ENCODE measurements at regions not wholly inside any gene's neighbourhood (a gene's known extent, or its start where the extent isn't known, plus 50 kb on each side); places are given as distances from the start of the nearest gene placed in this dataset.

GRCh38 chr1:195026792-195027191 is 1581.4 kb downstream of the KCNT2 start:
- FAIRE-seq (no peak), DNase-seq (ENCODE audit: insufficient read length, low spot score) (no peak)

GRCh38 chr1:195019385-195019784 is 1588.9 kb downstream of the KCNT2 start:
- DNase-seq (ENCODE audit: insufficient read length, low spot score) (no peak), FAIRE-seq (no peak)

GRCh38 chr1:195012995-195013394 is 1595.2 kb downstream of the KCNT2 start:
- DNase-seq (ENCODE audit: insufficient read length, low spot score) (no peak), FAIRE-seq (no peak)

DNA sequence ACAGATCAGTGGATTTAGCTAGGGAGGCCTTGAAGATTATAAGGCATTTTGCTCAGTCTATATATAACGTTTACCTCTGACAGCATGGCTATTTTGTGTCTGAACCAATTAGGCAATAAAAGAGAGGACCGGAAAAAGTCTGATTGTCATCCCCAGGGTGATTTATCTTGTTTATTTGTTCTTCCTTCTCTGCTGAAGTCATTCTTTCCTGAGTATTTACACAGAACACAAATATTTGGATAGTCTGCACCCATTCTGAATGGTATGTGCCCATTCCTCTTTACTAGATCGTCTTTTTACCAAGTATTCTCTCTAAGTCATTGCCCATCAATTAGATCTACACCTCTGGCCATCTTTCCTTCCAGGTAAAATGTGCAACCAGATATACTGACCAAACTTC is 1602.9 kb downstream of the KCNT2 start:
- DNase-seq (ENCODE audit: insufficient read length, low spot score) (no peak), FAIRE-seq (no peak)

DNA sequence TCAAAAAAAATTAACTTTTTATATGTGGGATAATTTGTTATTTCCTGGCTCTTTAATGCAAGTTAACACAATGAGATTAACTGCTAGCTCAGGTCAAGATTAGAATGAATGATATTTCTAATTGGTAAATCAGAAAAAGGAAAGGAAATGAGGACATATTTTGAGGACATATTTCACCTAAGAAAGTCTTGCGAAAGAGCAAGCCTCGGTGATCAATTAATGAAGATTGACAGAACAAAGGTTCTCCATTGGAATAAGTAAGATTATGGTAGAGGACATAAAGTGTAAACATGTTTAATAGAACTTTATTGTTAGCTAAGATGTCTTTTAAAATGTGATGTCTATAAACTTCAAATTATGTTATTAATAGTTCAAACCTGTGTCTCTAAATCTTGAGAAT is 1617.8 kb downstream of the KCNT2 start:
- DNase-seq (ENCODE audit: insufficient read length, low spot score), result no peak

GRCh38 chr1:194975913-194976312 is 1632.3 kb downstream of the KCNT2 start:
- DNase-seq (ENCODE audit: insufficient read length, low spot score) (no peak), FAIRE-seq (no peak)

More for the DNA sequence above, 1617.8 kb downstream of the KCNT2 start:
- no peak for FAIRE-seq

DNA sequence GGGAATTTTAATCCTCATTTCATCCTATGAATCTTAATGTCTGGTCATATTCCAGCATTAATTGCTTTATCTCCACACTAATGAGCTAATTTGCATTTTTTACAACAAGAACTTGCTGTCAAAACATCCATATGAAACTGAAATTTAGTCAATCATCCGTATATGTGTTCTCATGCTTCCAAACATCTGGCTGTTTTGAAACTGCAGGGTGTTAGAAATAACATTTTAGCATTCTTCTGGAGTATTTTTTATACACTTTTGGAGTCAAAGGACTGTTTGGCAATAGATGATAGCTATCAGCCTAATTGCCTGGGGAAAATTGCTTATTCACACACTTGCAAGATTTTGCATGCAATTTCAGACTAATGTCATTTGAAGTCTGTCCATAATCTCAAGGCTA is 1639.3 kb downstream of the KCNT2 start:
- no peak for DNase-seq (ENCODE audit: insufficient read length, low spot score)
- no peak for FAIRE-seq

- no peak for DNase-seq (ENCODE audit: insufficient read length, low spot score)
- no peak for FAIRE-seq
These were observed 1648.4 kb downstream of the KCNT2 start for GRCh38 chr1:194959795-194960194.

DNA sequence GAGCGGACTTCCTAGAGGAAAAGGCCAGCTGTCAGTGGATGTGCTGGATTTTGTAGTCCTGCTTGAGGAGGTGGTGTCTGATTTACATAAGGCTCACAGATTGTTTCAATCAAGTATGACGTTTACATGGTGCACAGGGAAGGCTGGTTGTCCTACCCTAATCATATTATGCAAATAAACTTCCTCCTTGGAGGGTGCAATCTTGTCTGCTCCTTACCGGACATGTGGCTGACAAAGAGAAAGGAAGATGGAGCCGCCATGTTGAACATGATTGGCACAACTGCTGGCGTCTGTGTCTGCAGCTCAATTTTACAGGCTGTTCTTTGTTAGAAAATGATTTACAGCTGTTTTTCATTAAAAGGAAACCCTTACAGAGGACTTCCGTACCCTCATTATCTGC is 1656.1 kb downstream of the KCNT2 start:
- no peak for FAIRE-seq
- DNase-seq (ENCODE audit: insufficient read length, low spot score), result no peak

DNA sequence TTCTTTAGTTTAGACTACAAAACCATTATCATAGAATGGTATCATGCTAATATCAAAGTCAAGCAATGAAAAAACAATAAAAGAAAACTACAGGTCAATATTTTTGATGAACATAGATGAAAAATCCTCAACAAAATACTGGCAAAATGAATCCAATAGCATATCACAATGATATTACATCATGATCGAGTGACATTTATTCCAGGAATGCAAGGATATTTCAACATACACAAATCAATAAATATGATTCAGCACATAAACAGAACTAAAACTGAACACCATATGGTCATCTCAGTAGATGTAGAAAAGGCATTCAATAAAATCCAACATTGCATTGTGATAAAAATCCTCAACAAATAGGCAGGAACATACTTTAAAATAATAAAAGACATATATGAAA is 1657.7 kb downstream of the KCNT2 start:
- DNase-seq (ENCODE audit: insufficient read length, low spot score) (no peak), FAIRE-seq (no peak)

- no peak for FAIRE-seq
- no peak for DNase-seq (ENCODE audit: insufficient read length, low spot score)
These were observed 1667.8 kb downstream of the KCNT2 start for GRCh38 chr1:194940336-194941030.

DNA sequence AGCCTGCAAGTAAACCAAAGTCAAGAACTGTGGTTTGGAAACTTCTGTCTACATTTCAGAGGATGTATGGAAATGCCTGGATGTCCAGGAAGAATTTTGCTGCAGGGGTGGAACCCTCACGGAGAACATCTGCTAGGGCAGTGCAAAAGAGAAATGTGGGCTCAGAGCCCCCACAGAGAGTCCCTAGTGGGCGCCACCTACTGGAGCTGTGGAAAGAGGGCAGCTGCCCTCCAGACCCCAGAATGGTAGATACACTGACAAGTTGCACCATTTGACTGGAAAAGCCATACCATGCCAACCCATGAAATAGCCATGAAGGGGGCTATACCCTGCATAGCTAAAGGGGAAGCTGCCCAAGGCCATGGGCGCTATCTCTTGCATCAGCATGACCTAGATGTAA is 1672.4 kb downstream of the KCNT2 start:
- DNase-seq (ENCODE audit: insufficient read length, low spot score) (no peak), FAIRE-seq (no peak)

- FAIRE-seq (no peak), DNase-seq (ENCODE audit: insufficient read length, low spot score) (no peak)
These were observed 1677.1 kb downstream of the KCNT2 start for GRCh38 chr1:194931166-194931565.

GRCh38 chr1:194930132-194930531 is 1678.1 kb downstream of the KCNT2 start:
- no peak for FAIRE-seq
- no peak for DNase-seq (ENCODE audit: insufficient read length, low spot score)

- DNase-seq (ENCODE audit: insufficient read length, low spot score), result peak; percentile 10
- FAIRE-seq, result no peak
These were observed 1678.9 kb downstream of the KCNT2 start for GRCh38 chr1:194929357-194929756.

DNA sequence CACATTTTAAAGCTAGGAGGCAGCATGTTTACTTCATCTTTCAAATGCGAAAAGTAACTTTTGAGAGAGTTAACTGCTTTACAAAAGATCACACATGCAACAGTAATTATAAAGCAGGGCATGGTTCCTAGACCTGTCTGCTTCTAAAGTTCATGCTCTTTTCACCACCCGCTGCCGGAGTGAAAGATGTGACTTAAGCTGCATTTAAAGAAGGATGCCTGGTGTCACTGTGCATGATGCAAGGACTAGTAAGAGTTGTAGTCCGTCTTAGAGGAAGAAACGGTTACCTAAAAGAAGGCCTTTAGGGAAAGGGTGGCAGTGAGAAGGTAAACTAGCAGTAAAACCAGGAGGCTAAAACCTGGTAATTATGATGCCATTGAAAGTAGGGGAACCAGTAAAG is 1689.1 kb downstream of the KCNT2 start:
- DNase-seq (ENCODE audit: insufficient read length, low spot score), result no peak
- FAIRE-seq, result no peak

DNA sequence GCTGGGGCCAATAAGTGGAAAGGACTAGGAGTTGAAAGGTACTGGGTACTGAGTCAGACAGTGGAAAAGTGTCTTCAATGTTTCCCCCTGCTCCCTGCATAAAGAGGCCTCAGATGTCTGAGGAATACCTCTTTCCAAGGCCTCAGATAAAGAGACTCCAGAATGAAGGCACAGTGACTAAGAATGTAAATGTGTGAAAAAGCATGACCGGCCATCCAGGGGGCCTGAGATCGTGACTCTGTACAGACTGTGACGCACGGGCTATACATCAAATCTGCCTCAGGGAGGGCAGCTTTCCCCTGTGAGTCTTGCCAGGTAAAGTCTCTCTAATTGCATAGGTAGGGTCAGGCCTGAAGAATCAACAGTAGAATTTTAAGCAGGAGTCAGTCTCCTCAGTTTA is 1690.5 kb downstream of the KCNT2 start:
- no peak for DNase-seq (ENCODE audit: insufficient read length, low spot score)
- FAIRE-seq, result no peak

- FAIRE-seq (no peak), DNase-seq (ENCODE audit: insufficient read length, low spot score) (no peak)
These were observed 1699.6 kb downstream of the KCNT2 start for GRCh38 chr1:194908643-194909042.

- DNase-seq (ENCODE audit: insufficient read length, low spot score) (no peak), FAIRE-seq (no peak)
These were observed 1704.7 kb downstream of the KCNT2 start for GRCh38 chr1:194903524-194903923.

- DNase-seq (ENCODE audit: insufficient read length, low spot score) (no peak), FAIRE-seq (peak; percentile 58)
These were observed 1702.9 kb upstream of the B3GALT2 start for GRCh38 chr1:194889310-194889709.

DNA sequence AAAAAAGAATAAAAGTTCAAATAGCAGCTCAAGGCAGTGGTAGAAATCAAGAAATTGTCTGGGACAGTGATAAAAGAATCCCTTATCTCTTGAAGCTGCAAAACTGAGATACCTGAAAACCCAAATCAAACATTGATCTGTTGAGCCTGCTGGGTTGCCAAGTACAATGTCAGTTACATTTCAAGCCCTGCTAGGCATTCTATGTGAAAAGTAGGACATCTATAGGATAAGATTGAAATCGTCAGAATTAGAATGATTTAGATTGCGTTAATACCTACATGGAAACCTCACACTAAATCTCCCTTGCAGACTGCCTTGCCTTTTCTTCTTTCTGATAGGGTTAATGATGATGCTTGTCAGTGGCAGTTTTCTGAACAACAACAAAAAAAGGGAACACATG is 1684.4 kb upstream of the B3GALT2 start:
- FAIRE-seq, result no peak

GRCh38 chr1:194866153-194866552 is 1679.7 kb upstream of the B3GALT2 start:
- FAIRE-seq (no peak), DNase-seq (ENCODE audit: insufficient read length, low spot score) (no peak)

More for the DNA sequence above, 1684.4 kb upstream of the B3GALT2 start:
- no peak for DNase-seq (ENCODE audit: insufficient read length, low spot score)

- FAIRE-seq, result no peak
- no peak for DNase-seq (ENCODE audit: insufficient read length, low spot score)
These were observed 1679.0 kb upstream of the B3GALT2 start for GRCh38 chr1:194865383-194865782.

Data from HTR-8/SVneo (cell line).